H9 (cell line): ENCODE measurements at regions not wholly inside any gene's neighbourhood (a gene's known extent, or its start where the extent isn't known, plus 50 kb on each side); places are given as distances from the start of the nearest gene placed in this dataset.

ENCODE experiments used
- DNase-seq: peaks from one replicate; pipeline ENCODE4 v3.0.0-alpha.2; 2017
- H2AFZ ChIP-seq: one replicate; pipeline ENCODE4 v1.6.1; 2013; ENCODE audit warnings: mild to moderate bottlenecking, low read length, control low read depth, moderate library complexity
- H2AK5ac ChIP-seq: 2 replicates; pipeline ENCODE4 v1.6.1; 2013; ENCODE audit warnings: low read length, control low read depth, mixed read lengths; ENCODE audit not compliant: insufficient read length
- H2BK120ac ChIP-seq: one replicate; pipeline ENCODE4 v1.6.1; 2013; ENCODE audit warnings: low read depth, mild to moderate bottlenecking, low read length, control low read depth, inconsistent platforms; ENCODE audit not compliant: poor library complexity, severe bottlenecking
- H2BK12ac ChIP-seq: 2 replicates; pipeline ENCODE4 v1.6.1; 2013; ENCODE audit warnings: low read length, control low read depth, mixed read lengths, low read depth; ENCODE audit not compliant: insufficient read length
- H2BK15ac ChIP-seq: 2 replicates; pipeline ENCODE4 v1.6.1; 2013; ENCODE audit warnings: low read depth, low read length, control low read depth
- H2BK20ac ChIP-seq: one replicate; pipeline ENCODE4 v1.6.1; 2013; ENCODE audit warnings: low read depth, mild to moderate bottlenecking, low read length, control low read depth, inconsistent platforms; ENCODE audit not compliant: poor library complexity, severe bottlenecking
- H2BK5ac ChIP-seq: 2 replicates; pipeline ENCODE4 v1.6.1; 2013; ENCODE audit warnings: low read length, control low read depth, mixed read lengths; ENCODE audit not compliant: insufficient read length
- H3K14ac ChIP-seq: 2 replicates; pipeline ENCODE4 v1.6.1; 2013; ENCODE audit warnings: low read length, control low read depth; ENCODE audit not compliant: insufficient read depth
- H3K18ac ChIP-seq: 2 replicates; pipeline ENCODE4 v1.6.1; 2013; ENCODE audit warnings: low read depth, mild to moderate bottlenecking, mixed read lengths, low read length, control low read depth; ENCODE audit not compliant: insufficient read length
- H3K23ac ChIP-seq: 2 replicates; pipeline ENCODE4 v1.6.1; 2013; ENCODE audit warnings: low read length, control low read depth, mixed read lengths, low read depth; ENCODE audit not compliant: insufficient read length
- H3K23me2 ChIP-seq: 2 replicates; pipeline ENCODE4 v1.6.1; 2013; ENCODE audit warnings: low read depth, mild to moderate bottlenecking, mixed read lengths, low read length, control low read depth; ENCODE audit not compliant: insufficient read length, poor library complexity, severe bottlenecking
- H3K27ac ChIP-seq: 2 replicates; pipeline ENCODE4 v1.5.1; 2013; ENCODE audit warnings: low read length, control low read depth, mixed read lengths, low read depth; ENCODE audit not compliant: insufficient read length
- H3K27me3 ChIP-seq: 2 replicates; pipeline ENCODE4 v1.6.1; 2013; ENCODE audit warnings: low read length, control low read depth, inconsistent platforms; ENCODE audit not compliant: insufficient read depth
- H3K4ac ChIP-seq: 2 replicates; pipeline ENCODE4 v1.6.1; 2013; ENCODE audit warnings: low read depth, mild to moderate bottlenecking, control low read depth, inconsistent platforms, low read length, moderate library complexity
- H3K4me1 ChIP-seq: 2 replicates; pipeline ENCODE4 v1.6.1; 2013; ENCODE audit warnings: low read length, control low read depth, inconsistent platforms; ENCODE audit not compliant: insufficient read depth
- H3K4me2 ChIP-seq: 2 replicates; pipeline ENCODE4 v1.6.1; 2013; ENCODE audit warnings: low read length, control low read depth, mixed read lengths; ENCODE audit not compliant: insufficient read length, insufficient read depth
- H3K56ac ChIP-seq: 2 replicates; pipeline ENCODE4 v1.6.1; 2013; ENCODE audit warnings: low read depth, mild to moderate bottlenecking, mixed read lengths, low read length, control low read depth; ENCODE audit not compliant: insufficient read length
- H3K79me1 ChIP-seq: 2 replicates; pipeline ENCODE4 v1.6.1; 2013; ENCODE audit warnings: low read depth, mild to moderate bottlenecking, moderate library complexity, low read length, control low read depth, inconsistent platforms; ENCODE audit not compliant: insufficient read depth, poor library complexity, severe bottlenecking
- H3K79me2 ChIP-seq: 2 replicates; pipeline ENCODE4 v1.6.1; 2013; ENCODE audit warnings: low read length, control low read depth, inconsistent platforms; ENCODE audit not compliant: insufficient read depth
- H3K9ac ChIP-seq: 2 replicates; pipeline ENCODE4 v1.6.1; 2013; ENCODE audit warnings: low read length, control low read depth, mixed read lengths; ENCODE audit not compliant: insufficient read length; ENCODE audit errors: extremely low read depth
- H3K9me3 ChIP-seq: one replicate; pipeline ENCODE4 v1.6.1; 2013; ENCODE audit warnings: low read depth, low read length, inconsistent platforms; ENCODE audit not compliant: control insufficient read depth
- H3T11ph ChIP-seq: one replicate; pipeline ENCODE4 v1.6.1; 2013; ENCODE audit warnings: mild to moderate bottlenecking, low read length, control low read depth, inconsistent platforms
- H4K20me1 ChIP-seq: one replicate; pipeline ENCODE4 v1.6.1; 2013; ENCODE audit not compliant: control insufficient read depth, insufficient read length, insufficient read depth
- H4K5ac ChIP-seq: 2 replicates; pipeline ENCODE4 v1.6.1; 2013; ENCODE audit warnings: low read depth, mild to moderate bottlenecking, mixed read lengths, low read length, control low read depth; ENCODE audit not compliant: insufficient read length
- H4K8ac ChIP-seq: replicated peaks from 2 replicates; pipeline ENCODE4 v1.6.1; 2013; ENCODE audit warnings: low read length, control low read depth, mixed read lengths, low read depth; ENCODE audit not compliant: insufficient read length
- H4K91ac ChIP-seq: 2 replicates; pipeline ENCODE4 v1.6.1; 2013; ENCODE audit warnings: low read depth, mild to moderate bottlenecking, moderate library complexity, mixed read lengths, low read length, control low read depth; ENCODE audit not compliant: insufficient read length
- H3K27ac Mint-ChIP-seq, 3 experiments: 2 replicates in 2 of 3; 3 replicates in 1 of 3; pipeline ENCODE4 v1.8.0; 2020 to 2021; ENCODE audit warnings: mixed read lengths in 3 of 3, mild to moderate bottlenecking in 1 of 3, moderate library complexity in 1 of 3
- H3K27me3 Mint-ChIP-seq: 2 replicates; pipeline ENCODE4 v1.8.0; 2021; ENCODE audit warnings: low read depth, mild to moderate bottlenecking, moderate library complexity, mixed read lengths
- H3K36me3 Mint-ChIP-seq, 3 experiments: 2 replicates in 2 of 3; 3 replicates in 1 of 3; pipeline ENCODE4 v1.8.0; 2020 to 2021; ENCODE audit warnings: low read depth in 3 of 3, mixed read lengths in 3 of 3; ENCODE audit not compliant: insufficient read depth in 1 of 3
- H3K4me1 Mint-ChIP-seq, 2 experiments: 2 replicates each; pipeline ENCODE4 v1.8.0; 2020; ENCODE audit warnings: mixed read lengths in 2 of 2
- H3K4me3 Mint-ChIP-seq, 2 experiments: 2 replicates in 1 of 2; 3 replicates in 1 of 2; pipeline ENCODE4 v1.8.0; 2020 to 2021; ENCODE audit warnings: mild to moderate bottlenecking in 2 of 2, mixed read lengths in 2 of 2, moderate library complexity in 1 of 2
- H3K9me3 Mint-ChIP-seq, 2 experiments: 2 replicates in 1 of 2; 3 replicates in 1 of 2; pipeline ENCODE4 v1.8.0; 2020; ENCODE audit warnings: mild to moderate bottlenecking in 2 of 2, mixed read lengths in 2 of 2, moderate library complexity in 1 of 2
- WGBS: extraction: QIAGEN DNeasy Blood & Tissue Kit; methylation state at CpG from one replicate; pipeline ENCODE4 v1.1.7; 2013; ENCODE audit warnings: missing lambda C conversion rate, low lambda C conversion rate, mixed read lengths; ENCODE audit not compliant: insufficient read length; ENCODE audit errors: extremely low coverage; 5-methylcytosine and 5-hydroxymethylcytosine counted together
- TF ChIP-seq, protein P1 (sequence below): fragments of 200-600 bp; sonication (generic); conservative IDR thresholded peaks from 3 replicates; pipeline ENCODE4 v1.8.0; 2021; ENCODE audit warnings: antibody characterized with exemption, mild to moderate bottlenecking

DNA sequence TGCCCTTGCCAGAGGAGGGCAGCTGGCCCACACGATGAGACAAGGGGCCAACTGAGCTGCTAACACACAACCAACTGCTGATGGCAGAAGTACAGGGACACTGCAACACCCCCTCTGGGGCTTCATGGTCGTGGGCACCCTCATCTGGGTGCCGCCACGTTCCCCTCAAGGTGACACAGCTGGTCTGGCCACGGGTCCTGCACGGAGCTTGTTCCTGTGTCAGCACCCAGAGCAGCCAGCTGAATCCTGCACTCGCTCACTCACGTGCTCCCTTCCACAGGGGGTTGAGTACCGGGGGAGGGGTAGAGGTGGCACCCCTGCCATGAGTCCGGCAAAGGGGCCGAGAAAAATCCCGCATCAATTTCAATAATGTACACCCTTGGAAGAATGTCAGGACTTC is 1319.1 kb downstream of the REEP3 start:
- no peak overlapping the region for H3K56ac ChIP-seq
- no peaks in the 10 kb centered on the region for H4K20me1 ChIP-seq
- no peak for DNase-seq
- Mint-ChIP-seq H3K9me3 (no peaks in the 10 kb centered on the region), H3K4me1 (no peaks in the 10 kb centered on the region), H3K36me3 (no peaks in the 10 kb centered on the region), H3K27ac (no peak overlapping the region), H3K27me3 (no peaks in the 10 kb centered on the region), H3K4me3 (no peak overlapping the region)
- no peak overlapping the region for H2AK5ac ChIP-seq
- no peak overlapping the region for H2AFZ ChIP-seq
- H3K23ac ChIP-seq = no peak overlapping the region
- no peak overlapping the region for H2BK12ac ChIP-seq
- no CpG with 5 or more reads among the region's 12 CpGs for WGBS
- no peak overlapping the region for H4K5ac ChIP-seq
- H3K4ac ChIP-seq = no peak overlapping the region
- no peak overlapping the region for H3T11ph ChIP-seq
- H3K18ac ChIP-seq = no peak overlapping the region
- H3K79me1 ChIP-seq = no peaks in the 10 kb centered on the region
- H3K27ac ChIP-seq = no peak overlapping the region
- H2BK120ac ChIP-seq = peak overlapping the region; percentile 1
- TF ChIP-seq, protein P1, sequence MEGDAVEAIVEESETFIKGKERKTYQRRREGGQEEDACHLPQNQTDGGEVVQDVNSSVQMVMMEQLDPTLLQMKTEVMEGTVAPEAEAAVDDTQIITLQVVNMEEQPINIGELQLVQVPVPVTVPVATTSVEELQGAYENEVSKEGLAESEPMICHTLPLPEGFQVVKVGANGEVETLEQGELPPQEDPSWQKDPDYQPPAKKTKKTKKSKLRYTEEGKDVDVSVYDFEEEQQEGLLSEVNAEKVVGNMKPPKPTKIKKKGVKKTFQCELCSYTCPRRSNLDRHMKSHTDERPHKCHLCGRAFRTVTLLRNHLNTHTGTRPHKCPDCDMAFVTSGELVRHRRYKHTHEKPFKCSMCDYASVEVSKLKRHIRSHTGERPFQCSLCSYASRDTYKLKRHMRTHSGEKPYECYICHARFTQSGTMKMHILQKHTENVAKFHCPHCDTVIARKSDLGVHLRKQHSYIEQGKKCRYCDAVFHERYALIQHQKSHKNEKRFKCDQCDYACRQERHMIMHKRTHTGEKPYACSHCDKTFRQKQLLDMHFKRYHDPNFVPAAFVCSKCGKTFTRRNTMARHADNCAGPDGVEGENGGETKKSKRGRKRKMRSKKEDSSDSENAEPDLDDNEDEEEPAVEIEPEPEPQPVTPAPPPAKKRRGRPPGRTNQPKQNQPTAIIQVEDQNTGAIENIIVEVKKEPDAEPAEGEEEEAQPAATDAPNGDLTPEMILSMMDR = no peak
- H4K8ac ChIP-seq = no peak overlapping the region
- no peaks in the 10 kb centered on the region for H3K9me3 ChIP-seq
- no peak overlapping the region for H3K9ac ChIP-seq
- no peaks in the 10 kb centered on the region for H3K4me1 ChIP-seq
- no peak overlapping the region for H2BK20ac ChIP-seq
- no peak overlapping the region for H3K14ac ChIP-seq
- H3K27me3 ChIP-seq = no peaks in the 10 kb centered on the region
- H2BK15ac ChIP-seq = no peak overlapping the region
- H3K79me2 ChIP-seq = no peaks in the 10 kb centered on the region
- no peak overlapping the region for H2BK5ac ChIP-seq
- H4K91ac ChIP-seq = no peak overlapping the region
- no peak overlapping the region for H3K4me2 ChIP-seq
- H3K23me2 ChIP-seq = no peaks in the 10 kb centered on the region
